GM19023 (cell line): ENCODE measurements at regions not wholly inside any gene's neighbourhood (a gene's known extent, or its start where the extent isn't known, plus 50 kb on each side); places are given as distances from the start of the nearest gene placed in this dataset.
"Not testable (repeated sequence)": the region's sequence is repeated elsewhere in the genome, so short reads cannot be mapped to it uniquely, and the experiment has no call there.

Source experiments
- ATAC-seq: cut with Tn5 transposase; IDR thresholded peaks from one replicate; pipeline ENCODE4 v1.9.1; 2021; ENCODE audit warnings: mild to moderate bottlenecking, moderate library complexity; ENCODE audit not compliant: unreplicated experiment

- no peak for ATAC-seq
Measured at GRCh38 chr6:159527351-159527750, 165.7 kb downstream of the SOD2 start.

- ATAC-seq: no peak
Measured at GRCh38 chr6:159525445-159526025, 167.5 kb downstream of the SOD2 start.

GRCh38 chr6:159522877-159523547, 170.0 kb downstream of the SOD2 start:
- no peak for ATAC-seq

- ATAC-seq: no peak
Measured at GRCh38 chr6:159521962-159522361, 171.1 kb downstream of the SOD2 start.

- ATAC-seq: no peak
Measured at GRCh38 chr6:159520002-159520401, 173.0 kb downstream of the SOD2 start.

- not testable (repeated sequence) for ATAC-seq
Measured at GRCh38 chr6:159515811-159516210, 177.2 kb downstream of the SOD2 start.

- ATAC-seq: no peak
Measured at GRCh38 chr6:159513914-159514313, 179.1 kb downstream of the SOD2 start.

GRCh38 chr6:159513074-159513720, 179.8 kb downstream of the SOD2 start:
- no peak for ATAC-seq

GRCh38 chr6:159512571-159512970, 180.5 kb downstream of the SOD2 start:
- no peak for ATAC-seq

GRCh38 chr6:159512104-159512503, 180.9 kb downstream of the SOD2 start:
- no peak for ATAC-seq

- ATAC-seq: no peak
Measured at GRCh38 chr6:159510141-159510540, 182.9 kb downstream of the SOD2 start.

- ATAC-seq: no peak
Measured at GRCh38 chr6:159508931-159509330, 184.1 kb downstream of the SOD2 start.

GRCh38 chr6:159506048-159506447, 187.0 kb downstream of the SOD2 start:
- no peak for ATAC-seq

GRCh38 chr6:159505140-159505922, 187.7 kb downstream of the SOD2 start:
- ATAC-seq: no peak

- ATAC-seq: no peak
Measured at GRCh38 chr6:159501558-159501957, 191.5 kb downstream of the SOD2 start.

GRCh38 chr6:159499034-159499433, 194.0 kb downstream of the SOD2 start:
- ATAC-seq: no peak

- no peak for ATAC-seq
Measured at GRCh38 chr6:159494586-159494972, 198.5 kb downstream of the SOD2 start.

- ATAC-seq: no peak
Measured at GRCh38 chr6:159493898-159494585, 199.0 kb downstream of the SOD2 start.

- no peak for ATAC-seq
Measured at GRCh38 chr6:159493231-159493897, 199.7 kb downstream of the SOD2 start.

GRCh38 chr6:159490298-159490937, 202.6 kb downstream of the SOD2 start:
- ATAC-seq: no peak
